GM19328 (cell line): ENCODE measurements at regions not wholly inside any gene's neighbourhood (a gene's known extent, or its start where the extent isn't known, plus 50 kb on each side); places are given as distances from the start of the nearest gene placed in this dataset.
"Not testable (repeated sequence)": the region's sequence is repeated elsewhere in the genome, so short reads cannot be mapped to it uniquely, and the experiment has no call there.

ENCODE experiments used
- ATAC-seq: cut with Tn5 transposase; IDR thresholded peaks from one replicate; pipeline ENCODE4 v1.9.1; 2021; ENCODE audit warnings: mild to moderate bottlenecking, moderate library complexity; ENCODE audit not compliant: unreplicated experiment

DNA sequence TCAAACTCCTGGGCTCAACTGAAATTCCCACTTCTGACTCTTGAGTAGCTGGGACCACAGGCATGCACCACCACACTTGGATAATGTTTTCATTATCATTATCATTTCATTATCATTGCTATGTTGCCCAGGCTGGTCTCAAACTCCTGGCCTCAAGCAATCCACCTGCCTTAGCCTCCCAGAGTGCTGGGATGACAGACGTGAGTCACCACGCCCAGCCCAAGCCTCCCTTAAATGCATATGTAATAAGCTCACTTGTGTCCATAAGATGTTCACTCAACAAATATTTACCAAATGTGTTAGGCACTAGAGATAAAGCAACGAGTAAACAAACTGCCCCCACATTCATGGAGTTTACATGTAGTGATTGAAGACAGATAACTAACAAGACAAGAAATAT, 295.7 kb downstream of the GOLGA6L6 start:
- not testable (repeated sequence) for ATAC-seq

DNA sequence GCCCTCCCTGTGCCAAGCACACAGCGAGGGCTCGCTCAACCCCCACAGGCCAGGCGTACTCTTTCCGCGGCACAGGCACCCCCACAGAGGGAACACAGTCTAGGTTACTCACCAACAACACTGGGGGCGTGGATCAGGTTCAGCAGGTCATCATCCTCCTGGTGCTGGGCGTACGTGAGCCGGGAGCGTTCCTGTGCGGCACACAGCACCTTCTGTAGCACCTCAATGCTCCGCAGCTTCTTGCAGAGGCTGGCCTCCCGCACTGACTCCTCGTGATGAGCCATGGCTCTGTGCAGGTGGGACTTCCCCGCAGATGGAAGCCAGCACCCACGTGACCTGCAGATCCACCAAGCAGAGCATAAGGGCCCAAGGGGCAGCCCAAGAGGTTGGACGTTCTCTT, 296.8 kb downstream of the GOLGA6L6 start:
- ATAC-seq: not testable (repeated sequence)

DNA sequence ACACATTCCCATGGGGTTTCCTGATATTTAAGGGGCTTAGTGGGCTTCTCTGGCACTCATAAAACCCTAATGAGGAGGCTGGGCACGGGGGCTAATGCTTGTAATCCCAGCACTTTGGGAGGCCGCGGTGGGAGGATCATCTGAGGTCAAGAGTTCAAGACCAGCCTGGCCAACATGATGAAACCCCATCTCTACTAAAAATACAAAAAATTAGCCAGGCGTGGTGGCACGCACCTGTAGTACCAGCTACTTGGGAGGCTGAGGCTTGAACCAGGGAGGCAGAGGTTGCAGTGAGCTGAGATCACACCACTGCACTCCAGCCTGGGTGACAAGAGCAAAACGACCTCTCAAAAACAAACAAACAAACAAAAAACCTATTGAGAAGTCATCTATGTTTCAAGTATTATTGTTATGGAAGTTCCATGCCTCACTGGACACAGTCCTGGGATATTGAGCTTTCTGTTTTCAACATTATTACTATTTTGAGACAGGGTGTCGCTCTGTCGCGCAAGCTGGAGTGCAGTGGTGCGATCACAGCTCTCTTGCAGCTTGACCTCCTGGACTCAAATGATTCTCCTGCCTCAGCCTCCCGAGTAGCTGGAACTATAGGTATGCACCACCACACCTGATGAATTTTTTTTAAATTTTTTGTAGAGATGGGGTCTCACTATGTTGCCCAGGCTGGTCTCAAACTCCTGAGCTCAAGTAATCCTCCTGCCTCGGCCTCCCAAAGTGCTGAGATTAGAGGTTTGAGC, 297.9 kb downstream of the GOLGA6L6 start:
- ATAC-seq: not testable (repeated sequence)

DNA sequence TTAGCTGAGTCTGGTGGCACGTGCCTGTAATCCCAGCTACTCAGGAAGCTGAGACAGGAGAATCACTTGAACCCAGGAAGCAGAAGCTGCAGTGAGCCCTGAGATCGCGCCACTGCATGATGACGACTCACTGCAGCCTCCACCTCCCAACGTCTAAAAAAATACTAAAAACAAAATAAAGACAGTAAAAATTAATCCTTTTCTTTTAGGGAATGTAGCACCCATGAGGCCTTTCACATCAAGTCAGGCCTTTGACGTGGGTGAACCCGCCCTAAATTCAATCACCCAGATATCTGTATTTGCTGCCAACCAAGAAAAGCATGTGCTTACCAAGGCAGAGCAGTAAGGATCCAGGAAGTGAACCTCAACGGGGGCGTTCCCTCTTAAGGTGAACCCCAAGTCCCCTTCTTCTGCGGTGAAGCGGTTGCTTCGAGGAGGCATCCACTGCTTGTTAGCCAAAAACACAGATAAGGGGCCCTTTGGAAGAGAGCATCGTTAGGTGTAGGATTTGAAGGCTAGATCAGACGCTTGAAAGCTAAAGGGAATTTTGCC, 301.2 kb downstream of the GOLGA6L6 start:
- not testable (repeated sequence) for ATAC-seq

DNA sequence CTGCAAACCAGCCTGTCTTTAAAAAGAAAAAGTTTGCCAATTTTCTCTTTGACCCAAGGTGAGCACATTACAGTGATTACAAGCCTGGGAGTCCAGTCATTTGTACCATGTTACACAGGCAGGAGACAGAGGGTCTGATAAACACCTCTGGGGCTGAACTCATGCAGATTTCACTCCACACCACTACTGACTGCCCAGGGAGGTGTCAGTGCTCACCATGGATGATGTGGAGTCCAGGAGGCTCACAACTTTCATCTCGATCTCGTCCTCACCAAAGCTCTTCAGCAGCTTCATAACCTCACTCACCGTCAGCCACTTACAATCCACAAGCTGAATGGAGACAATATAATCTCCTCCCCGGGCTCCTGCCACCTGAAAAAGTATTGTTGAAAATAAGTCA, 302.4 kb downstream of the GOLGA6L6 start:
- not testable (repeated sequence) for ATAC-seq

DNA sequence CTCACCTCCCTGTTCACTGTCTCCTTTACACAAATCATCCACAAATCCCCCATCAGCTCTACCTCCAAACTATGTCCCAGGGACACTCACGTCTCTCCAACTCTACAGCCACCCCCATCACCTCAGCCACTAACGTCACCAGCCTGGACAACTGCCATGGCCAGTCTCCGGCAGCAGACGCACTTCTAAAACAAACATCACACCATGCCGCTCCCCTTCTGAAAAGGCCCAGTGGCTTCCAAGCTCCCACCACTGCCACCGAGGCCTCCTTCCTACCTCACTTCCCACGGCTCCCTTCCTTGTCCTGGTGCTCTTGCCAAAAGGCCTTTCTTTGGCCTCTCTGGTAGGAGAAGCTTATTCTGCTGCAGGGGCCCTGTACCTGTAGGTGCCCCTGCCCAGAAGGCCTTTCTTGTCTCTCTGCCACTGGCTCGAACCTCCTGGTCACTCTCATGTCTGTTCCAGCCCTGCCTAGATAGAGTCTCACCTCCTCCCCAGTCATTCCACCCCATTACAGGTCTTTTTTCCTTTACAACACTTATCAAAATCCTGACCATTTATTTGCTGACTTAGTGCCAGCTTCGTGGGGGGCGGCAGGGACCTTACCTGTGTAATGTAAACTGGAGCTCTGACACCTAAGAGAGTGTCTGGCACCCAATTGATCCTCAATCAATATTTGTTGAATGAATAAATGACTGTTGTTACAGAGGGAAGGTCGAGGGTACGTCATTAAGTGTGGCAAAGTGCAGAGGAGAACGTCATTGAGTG, 304.2 kb downstream of the GOLGA6L6 start:
- not testable (repeated sequence) for ATAC-seq

DNA sequence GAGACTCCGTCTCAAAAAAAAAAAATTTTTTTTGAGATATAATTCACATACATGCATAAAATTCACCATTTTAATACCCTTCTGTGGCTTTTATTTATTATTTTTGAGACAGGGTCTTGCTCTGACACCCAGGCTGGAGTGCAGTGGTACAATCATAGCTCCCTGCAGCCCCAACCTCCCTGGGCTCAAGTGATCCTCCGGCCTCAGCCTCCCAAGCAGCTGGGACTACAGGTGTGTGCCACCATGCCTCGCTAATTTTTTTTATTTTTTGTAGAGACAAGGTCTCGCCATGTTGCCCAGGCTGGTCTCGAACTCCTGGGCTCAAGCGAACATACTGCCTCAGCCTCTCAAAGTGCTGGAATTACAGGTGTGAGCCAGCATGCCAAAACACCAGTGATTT, 305.9 kb downstream of the GOLGA6L6 start:
- ATAC-seq: not testable (repeated sequence)

DNA sequence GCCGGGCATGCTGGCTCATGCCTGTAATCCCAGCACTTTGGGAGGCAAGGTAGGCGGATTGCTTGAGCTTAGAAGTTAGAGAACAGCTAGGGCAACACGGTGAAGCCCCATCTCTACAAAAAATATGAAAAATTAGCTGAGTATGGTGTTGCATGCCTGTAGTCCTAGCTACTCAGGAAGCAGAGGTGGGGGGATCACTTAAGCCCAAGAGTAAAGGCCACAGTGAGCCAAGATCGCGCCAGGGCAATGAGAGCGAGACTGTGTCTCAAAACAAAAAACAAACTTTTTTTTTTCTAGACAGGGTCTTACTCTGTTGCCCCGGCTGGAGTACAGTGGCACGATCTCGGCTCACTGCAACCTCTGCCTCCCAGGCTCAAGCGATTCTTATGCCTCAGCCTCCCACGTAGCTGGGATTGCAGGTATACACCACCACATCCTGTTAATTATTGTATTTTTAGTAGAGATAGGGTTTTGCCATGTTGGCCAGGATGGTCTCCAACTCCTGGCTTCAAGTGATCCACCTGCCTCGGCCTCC, 307.5 kb downstream of the GOLGA6L6 start:
- ATAC-seq: not testable (repeated sequence)

DNA sequence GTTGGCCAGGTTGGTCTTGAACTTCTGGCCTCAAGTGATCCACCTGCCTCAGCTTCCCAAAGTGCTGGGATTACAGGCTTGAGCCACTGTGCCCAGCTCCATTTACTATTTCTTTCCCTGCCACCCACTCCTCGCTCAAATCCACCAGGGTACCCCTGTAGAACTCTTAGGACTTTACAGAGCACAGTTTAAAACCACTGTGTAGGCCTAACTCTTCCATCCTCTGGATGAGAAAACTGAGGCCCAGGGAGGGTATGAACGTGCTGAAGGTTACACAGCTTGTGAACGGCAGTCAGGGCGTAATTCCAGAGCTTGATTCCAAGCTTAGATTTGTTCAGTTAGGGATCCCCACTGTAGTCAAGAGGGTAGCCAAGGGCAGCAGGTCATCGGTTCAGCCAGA, 309.1 kb downstream of the GOLGA6L6 start:
- ATAC-seq: not testable (repeated sequence)

DNA sequence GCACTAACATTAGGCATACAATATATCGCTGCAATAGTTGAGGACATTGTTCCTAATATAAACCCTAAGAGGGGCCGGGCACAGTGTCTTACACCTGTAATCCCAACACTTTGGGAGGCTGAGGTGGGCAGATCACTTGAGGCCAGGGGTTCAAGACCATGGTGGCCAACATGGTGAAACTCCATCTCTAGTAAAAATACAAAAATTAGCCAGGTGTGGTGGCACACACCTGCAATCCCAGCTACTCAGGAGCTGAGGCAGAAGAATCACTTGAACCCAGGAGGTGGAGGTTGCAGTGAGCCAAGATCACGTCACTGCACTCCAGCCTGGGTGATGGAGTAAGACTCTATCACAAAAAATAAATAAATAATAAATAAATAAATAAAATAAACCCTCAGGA, 310.9 kb downstream of the GOLGA6L6 start:
- not testable (repeated sequence) for ATAC-seq

DNA sequence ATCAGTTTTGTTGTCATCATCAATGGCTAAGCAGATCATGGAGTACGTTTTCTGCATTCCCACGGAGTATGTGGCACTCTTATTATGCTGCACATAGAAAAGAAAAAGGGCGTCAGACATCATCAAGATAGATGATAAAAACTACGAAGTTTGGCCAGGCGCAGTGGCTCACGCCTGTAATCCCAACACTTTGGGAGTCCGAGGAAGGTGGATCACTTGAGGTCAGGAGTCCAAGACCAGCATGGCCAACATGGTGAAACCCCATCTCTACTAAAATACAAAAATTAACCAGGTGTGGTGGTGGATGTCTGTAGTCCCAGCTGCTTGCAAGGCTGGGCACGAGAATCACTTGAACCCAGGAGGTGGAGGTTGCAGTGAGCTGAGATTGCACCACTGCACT, 312.8 kb downstream of the GOLGA6L6 start:
- ATAC-seq: not testable (repeated sequence)

DNA sequence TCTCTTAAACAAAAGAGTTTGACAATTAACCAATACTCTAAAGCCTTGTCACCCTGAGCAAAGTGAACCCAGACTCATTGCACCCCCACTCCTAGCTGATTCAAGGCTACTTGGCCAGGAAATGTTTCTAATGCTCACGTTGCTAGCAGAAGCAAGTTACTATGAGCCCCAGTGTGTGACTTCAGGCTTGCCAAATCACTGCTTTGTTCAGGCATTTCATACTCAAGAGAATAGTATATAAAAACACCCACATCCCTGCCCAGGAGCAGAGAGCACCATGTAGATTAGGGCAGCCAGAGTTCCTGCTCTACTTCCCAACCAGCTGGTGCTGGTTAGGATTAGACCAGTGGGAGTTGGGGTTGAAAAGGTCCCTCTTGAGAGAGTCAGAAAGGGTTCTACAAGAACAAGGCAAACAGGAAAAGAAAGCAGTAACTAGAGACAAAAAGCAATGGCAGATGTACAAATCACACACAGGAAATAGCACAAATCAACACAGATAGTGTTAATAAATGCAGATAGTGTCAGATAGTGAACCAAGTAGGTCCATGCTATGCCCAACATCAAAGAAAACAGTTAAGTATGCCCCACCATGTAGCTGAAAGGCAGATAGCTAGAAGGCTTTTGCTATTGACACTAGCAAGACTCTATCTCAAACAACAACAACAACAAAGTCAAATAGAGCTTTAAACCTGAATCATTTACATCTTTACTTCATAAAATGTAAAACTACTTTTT, 314.3 kb downstream of the GOLGA6L6 start:
- not testable (repeated sequence) for ATAC-seq

DNA sequence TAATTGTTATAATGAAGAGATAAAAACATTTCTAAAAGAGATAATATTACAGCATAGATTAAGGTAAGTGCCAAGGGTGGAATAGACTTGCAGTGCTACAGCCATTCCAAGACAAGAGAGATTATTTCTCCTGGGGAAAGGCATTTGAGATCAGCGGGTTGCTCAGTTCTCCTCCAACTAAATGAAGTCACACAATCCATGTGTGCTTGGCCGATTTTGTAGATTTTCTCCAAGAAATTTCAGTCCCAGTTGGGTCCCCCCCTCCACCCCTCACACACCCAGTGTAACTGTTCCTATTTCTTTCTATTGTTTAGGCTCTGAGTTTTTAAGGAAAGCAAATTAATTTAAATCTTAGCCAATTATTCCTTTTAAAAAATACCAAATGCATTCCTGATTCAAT, 315.1 kb downstream of the GOLGA6L6 start:
- not testable (repeated sequence) for ATAC-seq

DNA sequence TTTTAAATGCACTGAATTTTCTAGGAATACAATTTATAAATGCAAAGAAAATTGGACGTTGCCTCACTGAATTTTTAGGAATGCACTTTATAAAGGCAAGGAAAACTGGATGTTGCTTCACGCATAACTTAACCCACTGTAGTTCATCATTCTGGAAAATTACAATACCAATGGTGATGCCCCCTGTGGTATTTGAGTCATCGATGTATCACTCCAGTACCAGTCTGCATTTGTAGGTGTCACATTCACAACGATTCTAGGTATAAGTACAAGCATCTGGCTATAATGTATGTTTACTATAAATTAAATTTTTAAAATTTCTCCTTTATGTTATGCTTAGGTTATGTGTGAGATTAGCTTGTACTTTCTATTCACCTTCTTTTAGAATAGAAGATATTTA, 320.5 kb downstream of the GOLGA6L6 start:
- not testable (repeated sequence) for ATAC-seq

DNA sequence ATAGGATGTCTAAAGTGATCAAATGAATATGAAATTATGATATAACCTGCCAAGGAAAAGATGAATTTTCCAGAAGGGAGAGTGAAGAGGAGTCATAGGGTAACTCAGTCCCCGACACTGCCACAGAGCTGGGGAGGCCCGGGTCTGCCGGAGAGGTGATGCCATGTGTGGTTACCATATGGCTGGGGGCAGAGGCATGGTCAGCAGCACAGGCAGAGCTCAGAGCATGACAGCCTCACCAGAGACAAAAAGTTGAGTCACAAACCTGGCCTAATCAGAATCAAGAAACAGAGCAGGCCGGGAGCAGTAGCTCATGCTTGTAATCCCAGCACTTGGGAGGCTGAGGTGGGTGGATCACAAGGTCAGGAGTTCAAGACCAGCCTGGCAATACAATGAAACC, 322.4 kb downstream of the GOLGA6L6 start:
- not testable (repeated sequence) for ATAC-seq

DNA sequence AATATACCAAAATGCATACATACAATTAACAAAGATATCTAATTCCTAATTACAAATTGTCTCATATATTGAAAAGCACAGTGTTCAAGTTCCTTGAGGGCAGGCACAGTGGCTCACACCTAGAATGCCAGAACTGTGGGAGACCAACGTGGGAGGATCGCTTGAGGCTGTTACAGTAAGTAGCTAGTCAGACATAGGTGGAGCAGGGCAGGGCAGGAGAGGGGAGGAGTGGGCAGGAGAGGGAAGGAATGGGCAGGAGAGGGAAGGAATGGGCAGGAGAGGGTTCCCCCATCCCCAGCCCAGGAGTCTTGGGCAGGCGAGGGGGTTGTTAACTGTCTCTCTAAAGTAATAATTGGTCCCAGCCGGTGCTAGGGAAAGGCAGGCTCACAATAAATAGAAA, 325.9 kb downstream of the GOLGA6L6 start:
- not testable (repeated sequence) for ATAC-seq

DNA sequence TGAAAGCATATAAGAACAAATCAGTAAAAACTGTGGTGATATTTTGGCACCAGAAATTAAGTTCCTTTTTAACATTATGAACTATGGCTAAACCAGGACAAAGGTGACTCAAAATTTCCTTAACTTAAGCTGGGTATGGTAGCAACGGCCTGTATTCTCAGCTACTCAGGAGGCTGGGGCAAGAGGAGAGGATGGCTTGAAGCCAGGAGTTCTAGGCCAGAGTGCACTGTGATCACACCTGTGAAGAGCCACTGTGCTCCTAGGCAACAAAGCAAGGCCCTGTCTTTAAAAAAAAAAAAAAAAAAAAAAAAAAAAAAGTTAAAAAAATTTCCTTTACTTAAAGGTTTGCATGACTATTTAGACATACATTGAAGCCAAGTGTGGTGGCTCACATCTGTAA, 327.5 kb downstream of the GOLGA6L6 start:
- not testable (repeated sequence) for ATAC-seq

DNA sequence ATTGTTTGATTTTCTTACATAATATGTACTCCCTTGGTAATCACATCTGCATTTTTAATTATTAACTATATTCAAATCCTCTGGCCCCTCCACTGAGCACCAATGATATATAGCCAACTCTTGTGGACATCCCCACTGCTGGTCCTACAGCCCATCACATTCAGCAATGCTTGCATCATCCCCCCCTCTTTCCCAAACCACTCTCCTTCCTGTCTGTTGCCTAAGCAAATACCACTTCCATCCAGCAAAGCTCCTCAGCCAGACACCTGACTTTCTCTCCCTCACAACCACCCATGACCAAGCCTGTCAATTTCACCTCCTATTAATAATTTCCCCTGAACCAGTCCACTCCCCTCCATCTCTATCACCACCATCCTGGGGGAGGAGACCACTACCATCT, 330.1 kb downstream of the GOLGA6L6 start:
- not testable (repeated sequence) for ATAC-seq

DNA sequence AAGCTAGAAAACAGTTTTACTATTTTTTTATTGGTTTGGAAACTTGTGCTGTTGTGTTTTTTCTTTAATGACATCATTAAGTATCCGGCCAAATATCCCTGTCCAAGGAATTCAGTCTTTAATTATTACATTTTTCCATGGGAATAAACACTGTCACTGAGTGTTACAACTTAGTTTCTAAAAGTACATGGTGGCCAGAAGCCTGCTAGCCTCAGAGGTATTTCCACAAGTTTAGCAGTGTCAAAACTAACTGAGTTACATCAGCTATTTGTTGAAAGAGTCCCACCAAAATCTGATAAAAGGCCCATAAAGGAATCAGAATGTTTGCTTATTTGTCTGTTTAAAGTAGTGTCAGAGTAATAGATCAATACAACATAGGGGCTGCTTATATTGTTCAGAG, 331.6 kb downstream of the GOLGA6L6 start:
- not testable (repeated sequence) for ATAC-seq

DNA sequence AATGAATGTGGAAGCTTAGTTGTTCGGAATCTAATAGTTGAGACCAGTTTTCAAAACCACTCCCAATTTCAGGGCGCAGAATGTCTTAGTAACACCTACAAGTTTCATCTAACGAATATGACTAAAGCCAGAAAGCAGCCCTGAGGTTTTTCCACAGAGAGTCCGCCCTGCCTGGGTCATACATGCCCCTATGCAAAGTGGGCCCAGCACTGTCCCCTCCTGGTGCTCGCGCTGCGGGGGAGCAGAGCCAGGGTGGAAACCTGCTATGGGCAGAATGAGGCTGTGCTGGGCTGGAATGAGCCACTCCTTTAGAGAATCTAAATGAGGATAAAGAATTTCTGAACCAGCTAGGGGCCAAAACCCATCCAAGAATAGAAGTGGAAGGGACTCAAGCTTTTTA, 334.0 kb downstream of the GOLGA6L6 start:
- not testable (repeated sequence) for ATAC-seq

DNA sequence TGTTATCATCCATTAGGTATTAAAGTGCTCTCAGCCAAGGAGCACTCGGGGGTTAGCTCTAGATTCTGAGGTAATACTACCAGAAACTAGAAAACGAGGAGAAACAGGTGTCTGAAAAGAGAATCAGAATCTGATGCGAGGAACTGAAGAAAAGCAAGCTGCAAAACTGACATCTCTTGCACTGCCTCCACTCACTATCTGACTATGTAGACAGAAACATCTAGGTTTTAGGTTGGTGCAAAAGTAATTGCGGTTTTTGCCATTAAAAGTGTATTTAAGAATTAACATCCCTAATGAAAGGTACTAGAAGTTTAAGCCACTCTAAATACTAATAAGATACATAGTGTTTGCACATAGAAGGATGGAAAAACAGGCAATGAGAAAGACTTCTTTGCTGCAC, 334.4 kb downstream of the GOLGA6L6 start:
- ATAC-seq: not testable (repeated sequence)
